ENCODE measurements at regions not wholly inside any gene's neighbourhood (a gene's known extent, or its start where the extent isn't known, plus 50 kb on each side); places are given as distances from the start of the nearest gene placed in this dataset.

- no peak overlapping the region for H3K4me2 ChIP-seq (ENCODE audit: insufficient read depth, low read length, poor library complexity, severe bottlenecking)
- no peak overlapping the region for H2AFZ ChIP-seq (ENCODE audit: low read length)
- H4K91ac ChIP-seq (ENCODE audit: low read depth, low read length, poor library complexity): no peak overlapping the region
- no peak overlapping the region for H3K4ac ChIP-seq (ENCODE audit: low read length)
- no CpG with 5 or more reads among the region's 14 CpGs for WGBS, 2 donors (ENCODE audit: extremely low coverage in 2 of 2, insufficient read length in 2 of 2, insufficient replicate concordance in 1 of 2)
- H3K27me3 ChIP-seq (ENCODE audit: control insufficient read depth in 3 of 3, insufficient read depth in 3 of 3, low read depth in 1 of 3, low read length in 3 of 3): no peaks in the 10 kb centered on the region
- H3K23ac ChIP-seq (ENCODE audit: low read depth, low read length, poor library complexity): no peak overlapping the region
- H2BK12ac ChIP-seq (ENCODE audit: low read length): no peak overlapping the region
- peaks cover 0 to 2% of the 10 kb centered on the region in 2 donors for H3K4me1 ChIP-seq (ENCODE audit: control insufficient read depth in 2 of 2, insufficient read depth in 1 of 2, low read depth in 1 of 2, low read length in 2 of 2)
- no peaks in the 10 kb centered on the region for H3K79me1 ChIP-seq (ENCODE audit: low read depth, low read length)
- H3K36me3 ChIP-seq (replicated peaks in 1 of 2; ENCODE audit: control insufficient read depth in 2 of 2, insufficient read depth in 2 of 2, low read length in 2 of 2): no peaks in the 10 kb centered on the region
- no peak overlapping the region for H2BK5ac ChIP-seq (ENCODE audit: low read length)
- DNase-seq (ENCODE audit: low spot score): no peak
- H2AK5ac ChIP-seq (ENCODE audit: low read depth, low read length): no peak overlapping the region
- H3K9me3 ChIP-seq (replicated peaks in 1 of 2; ENCODE audit: control insufficient read depth in 2 of 2, insufficient read depth in 1 of 2, low read depth in 1 of 2, low read length in 2 of 2): no peaks in the 10 kb centered on the region
- H2BK120ac ChIP-seq (ENCODE audit: low read depth, low read length): no peak overlapping the region
- no peak overlapping the region for H3K18ac ChIP-seq (ENCODE audit: low read length)
- H3K27ac ChIP-seq (replicated peaks; ENCODE audit: low read length): no peak overlapping the region
- no peak overlapping the region for H3K4me3 ChIP-seq (ENCODE audit: low read length in 2 of 2)
- H4K8ac ChIP-seq (ENCODE audit: low read depth, low read length): no peak overlapping the region
- no peak overlapping the region for H3K9ac ChIP-seq (ENCODE audit: low read depth, low read length, poor library complexity)
- no peak overlapping the region for H2BK15ac ChIP-seq (ENCODE audit: low read length)
- no peak overlapping the region for H3K14ac ChIP-seq (ENCODE audit: low read length)
These were observed 216.6 kb upstream of the SLC10A2 start for GRCh38 chr13:103282571-103283450.

GRCh38 chr13:103277959-103278694, 211.9 kb upstream of the SLC10A2 start:
- H4K91ac ChIP-seq (ENCODE audit: low read depth, low read length, poor library complexity): no peak overlapping the region
- no peak overlapping the region for H2BK120ac ChIP-seq (ENCODE audit: low read depth, low read length)
- WGBS, 2 donors (ENCODE audit: extremely low coverage in 2 of 2, insufficient read length in 2 of 2, insufficient replicate concordance in 1 of 2): no CpG with 5 or more reads among the region's 5 CpGs
- H3K9me3 ChIP-seq (replicated peaks in 1 of 2; ENCODE audit: control insufficient read depth in 2 of 2, insufficient read depth in 1 of 2, low read depth in 1 of 2, low read length in 2 of 2): no peaks in the 10 kb centered on the region
- H2AFZ ChIP-seq (ENCODE audit: low read length): no peak overlapping the region
- no peak overlapping the region for H3K4me2 ChIP-seq (ENCODE audit: insufficient read depth, low read length, poor library complexity, severe bottlenecking)
- H3K27ac ChIP-seq (replicated peaks; ENCODE audit: low read length): no peak overlapping the region
- H2AK5ac ChIP-seq (ENCODE audit: low read depth, low read length): no peak overlapping the region
- H2BK15ac ChIP-seq (ENCODE audit: low read length): no peak overlapping the region
- H2BK5ac ChIP-seq (ENCODE audit: low read length): no peak overlapping the region
- H3K79me1 ChIP-seq (ENCODE audit: low read depth, low read length): no peaks in the 10 kb centered on the region
- no peak overlapping the region for H3K4me3 ChIP-seq (ENCODE audit: low read length in 2 of 2)
- H3K4ac ChIP-seq (ENCODE audit: low read length): no peak overlapping the region
- peaks cover 0 to 6% of the 10 kb centered on the region in 2 donors for H3K4me1 ChIP-seq (ENCODE audit: control insufficient read depth in 2 of 2, insufficient read depth in 1 of 2, low read depth in 1 of 2, low read length in 2 of 2)
- no peak overlapping the region for H3K9ac ChIP-seq (ENCODE audit: low read depth, low read length, poor library complexity)
- H3K18ac ChIP-seq (ENCODE audit: low read length): no peak overlapping the region
- no peak overlapping the region for H3K23ac ChIP-seq (ENCODE audit: low read depth, low read length, poor library complexity)
- no peak for DNase-seq (ENCODE audit: low spot score)
- H3K36me3 ChIP-seq (replicated peaks in 1 of 2; ENCODE audit: control insufficient read depth in 2 of 2, insufficient read depth in 2 of 2, low read length in 2 of 2): no peaks in the 10 kb centered on the region
- H4K8ac ChIP-seq (ENCODE audit: low read depth, low read length): no peak overlapping the region
- no peak overlapping the region for H2BK12ac ChIP-seq (ENCODE audit: low read length)
- no peak overlapping the region for H3K14ac ChIP-seq (ENCODE audit: low read length)
- H3K27me3 ChIP-seq (ENCODE audit: control insufficient read depth in 3 of 3, insufficient read depth in 3 of 3, low read depth in 1 of 3, low read length in 3 of 3): no peaks in the 10 kb centered on the region

GRCh38 chr13:103276775-103277498, 210.7 kb upstream of the SLC10A2 start:
- H3K79me1 ChIP-seq (ENCODE audit: low read depth, low read length): no peaks in the 10 kb centered on the region
- H2BK15ac ChIP-seq (ENCODE audit: low read length): no peak overlapping the region
- no peak overlapping the region for H3K4me3 ChIP-seq (ENCODE audit: low read length in 2 of 2)
- no peak overlapping the region for H3K18ac ChIP-seq (ENCODE audit: low read length)
- H4K8ac ChIP-seq (ENCODE audit: low read depth, low read length): no peak overlapping the region
- no peak for DNase-seq (ENCODE audit: low spot score)
- no peak overlapping the region for H3K14ac ChIP-seq (ENCODE audit: low read length)
- H2BK12ac ChIP-seq (ENCODE audit: low read length): no peak overlapping the region
- no peak overlapping the region for H3K9ac ChIP-seq (ENCODE audit: low read depth, low read length, poor library complexity)
- no peak overlapping the region for H2BK120ac ChIP-seq (ENCODE audit: low read depth, low read length)
- no peak overlapping the region for H4K91ac ChIP-seq (ENCODE audit: low read depth, low read length, poor library complexity)
- no peaks in the 10 kb centered on the region for H3K36me3 ChIP-seq (replicated peaks in 1 of 2; ENCODE audit: control insufficient read depth in 2 of 2, insufficient read depth in 2 of 2, low read length in 2 of 2)
- H2BK5ac ChIP-seq (ENCODE audit: low read length): no peak overlapping the region
- no peak overlapping the region for H3K23ac ChIP-seq (ENCODE audit: low read depth, low read length, poor library complexity)
- H3K27ac ChIP-seq (replicated peaks; ENCODE audit: low read length): no peak overlapping the region
- no peak overlapping the region for H3K4me2 ChIP-seq (ENCODE audit: insufficient read depth, low read length, poor library complexity, severe bottlenecking)
- H3K4me1 ChIP-seq (ENCODE audit: control insufficient read depth in 2 of 2, insufficient read depth in 1 of 2, low read depth in 1 of 2, low read length in 2 of 2): peaks cover 0 to 6% of the 10 kb centered on the region in 2 donors
- no CpG with 5 or more reads among the region's 8 CpGs for WGBS, 2 donors (ENCODE audit: extremely low coverage in 2 of 2, insufficient read length in 2 of 2, insufficient replicate concordance in 1 of 2)
- peak overlapping the region; percentile 7 for H2AFZ ChIP-seq (ENCODE audit: low read length)
- H3K9me3 ChIP-seq (replicated peaks in 1 of 2; ENCODE audit: control insufficient read depth in 2 of 2, insufficient read depth in 1 of 2, low read depth in 1 of 2, low read length in 2 of 2): no peaks in the 10 kb centered on the region
- no peaks in the 10 kb centered on the region for H3K27me3 ChIP-seq (ENCODE audit: control insufficient read depth in 3 of 3, insufficient read depth in 3 of 3, low read depth in 1 of 3, low read length in 3 of 3)
- no peak overlapping the region for H2AK5ac ChIP-seq (ENCODE audit: low read depth, low read length)
- H3K4ac ChIP-seq (ENCODE audit: low read length): no peak overlapping the region

GRCh38 chr13:103275722-103276121, 209.5 kb upstream of the SLC10A2 start:
- no peaks in the 10 kb centered on the region for H3K36me3 ChIP-seq (replicated peaks in 1 of 2; ENCODE audit: control insufficient read depth in 2 of 2, insufficient read depth in 2 of 2, low read length in 2 of 2)
- H3K27ac ChIP-seq (replicated peaks; ENCODE audit: low read length): no peak overlapping the region
- no peak overlapping the region for H3K4ac ChIP-seq (ENCODE audit: low read length)
- no peaks in the 10 kb centered on the region for H3K9me3 ChIP-seq (replicated peaks in 1 of 2; ENCODE audit: control insufficient read depth in 2 of 2, insufficient read depth in 1 of 2, low read depth in 1 of 2, low read length in 2 of 2)
- no peak overlapping the region for H2BK5ac ChIP-seq (ENCODE audit: low read length)
- no peak overlapping the region for H3K4me3 ChIP-seq (ENCODE audit: low read length in 2 of 2)
- no peak overlapping the region for H3K23ac ChIP-seq (ENCODE audit: low read depth, low read length, poor library complexity)
- H4K8ac ChIP-seq (ENCODE audit: low read depth, low read length): no peak overlapping the region
- no peak overlapping the region for H2AFZ ChIP-seq (ENCODE audit: low read length)
- no peak overlapping the region for H2BK12ac ChIP-seq (ENCODE audit: low read length)
- H2BK15ac ChIP-seq (ENCODE audit: low read length): no peak overlapping the region
- H3K9ac ChIP-seq (ENCODE audit: low read depth, low read length, poor library complexity): no peak overlapping the region
- H3K79me1 ChIP-seq (ENCODE audit: low read depth, low read length): no peaks in the 10 kb centered on the region
- H3K4me2 ChIP-seq (ENCODE audit: insufficient read depth, low read length, poor library complexity, severe bottlenecking): no peak overlapping the region
- DNase-seq (ENCODE audit: low spot score): no peak
- no CpG with 5 or more reads among the region's 4 CpGs for WGBS, 2 donors (ENCODE audit: extremely low coverage in 2 of 2, insufficient read length in 2 of 2, insufficient replicate concordance in 1 of 2)
- no peak overlapping the region for H2BK120ac ChIP-seq (ENCODE audit: low read depth, low read length)
- no peak overlapping the region for H4K91ac ChIP-seq (ENCODE audit: low read depth, low read length, poor library complexity)
- no peaks in the 10 kb centered on the region for H3K27me3 ChIP-seq (ENCODE audit: control insufficient read depth in 3 of 3, insufficient read depth in 3 of 3, low read depth in 1 of 3, low read length in 3 of 3)
- no peak overlapping the region for H2AK5ac ChIP-seq (ENCODE audit: low read depth, low read length)
- H3K4me1 ChIP-seq (ENCODE audit: control insufficient read depth in 2 of 2, insufficient read depth in 1 of 2, low read depth in 1 of 2, low read length in 2 of 2): peaks cover 0 to 6% of the 10 kb centered on the region in 2 donors
- H3K18ac ChIP-seq (ENCODE audit: low read length): no peak overlapping the region
- H3K14ac ChIP-seq (ENCODE audit: low read length): no peak overlapping the region

Measured in neuronal stem cell (in vitro differentiated cells).